SW480 (cell line): ENCODE measurements at regions not wholly inside any gene's neighbourhood (a gene's known extent, or its start where the extent isn't known, plus 50 kb on each side); places are given as distances from the start of the nearest gene placed in this dataset.
"Not testable (repeated sequence)": the region's sequence is repeated elsewhere in the genome, so short reads cannot be mapped to it uniquely, and the experiment has no call there.

Source experiments
- DNase-seq: peaks from one replicate; pipeline ENCODE4 v3.0.0-alpha.2; 2016; ENCODE audit warnings: low spot score

- DNase-seq: no peak
Measured at GRCh38 chr6:134784336-134784735, 165.6 kb downstream of the ALDH8A1 start.

GRCh38 chr6:134778431-134778830 is 171.5 kb downstream of the ALDH8A1 start:
- DNase-seq: no peak

GRCh38 chr6:134774201-134774638 is 175.7 kb downstream of the ALDH8A1 start:
- no peak for DNase-seq

GRCh38 chr6:134772671-134773360 is 177.1 kb downstream of the ALDH8A1 start:
- DNase-seq: no peak

GRCh38 chr6:134768931-134769330 is 181.0 kb downstream of the ALDH8A1 start:
- no peak for DNase-seq

GRCh38 chr6:134766497-134766896 is 183.4 kb downstream of the ALDH8A1 start:
- DNase-seq: no peak

- DNase-seq: no peak
Measured at GRCh38 chr6:134764741-134765140, 185.2 kb downstream of the ALDH8A1 start.

GRCh38 chr6:134763575-134763974 is 186.3 kb downstream of the ALDH8A1 start:
- DNase-seq: not testable (repeated sequence)

- no peak for DNase-seq
Measured at GRCh38 chr6:134758621-134759020, 191.3 kb downstream of the ALDH8A1 start.

GRCh38 chr6:134757911-134758361 is 192.0 kb downstream of the ALDH8A1 start:
- DNase-seq: no peak

- DNase-seq: no peak
Measured at GRCh38 chr6:134756374-134757025, 193.4 kb downstream of the ALDH8A1 start.

- no peak for DNase-seq
Measured at GRCh38 chr6:134754013-134754690, 195.7 kb downstream of the ALDH8A1 start.

GRCh38 chr6:134753001-134753400 is 196.9 kb downstream of the ALDH8A1 start:
- DNase-seq: no peak

GRCh38 chr6:134752445-134752844 is 197.5 kb downstream of the ALDH8A1 start:
- no peak for DNase-seq

- no peak for DNase-seq
Measured at GRCh38 chr6:134750669-134751068, 199.2 kb downstream of the ALDH8A1 start.

- DNase-seq: no peak
Measured at GRCh38 chr6:134748484-134748883, 201.4 kb downstream of the ALDH8A1 start.

GRCh38 chr6:134747197-134747596 is 202.7 kb downstream of the ALDH8A1 start:
- not testable (repeated sequence) for DNase-seq

- DNase-seq: no peak
Measured at GRCh38 chr6:134746140-134746539, 203.8 kb downstream of the ALDH8A1 start.

- DNase-seq: not testable (repeated sequence)
Measured at GRCh38 chr6:134745192-134745591, 204.7 kb downstream of the ALDH8A1 start.

GRCh38 chr6:134744301-134744700 is 205.6 kb downstream of the ALDH8A1 start:
- no peak for DNase-seq

GRCh38 chr6:134741200-134741536 is 208.7 kb downstream of the ALDH8A1 start:
- no peak for DNase-seq

GRCh38 chr6:134740473-134741199 is 209.3 kb downstream of the ALDH8A1 start:
- no peak for DNase-seq

- no peak for DNase-seq
Measured at GRCh38 chr6:134740027-134740373, 209.9 kb downstream of the ALDH8A1 start.
